ENCODE measurements at regions not wholly inside any gene's neighbourhood (a gene's known extent, or its start where the extent isn't known, plus 50 kb on each side); places are given as distances from the start of the nearest gene placed in this dataset.
A peak's percentile ranks its signal among the peaks of the same experiment; 100 is the strongest.
"Not testable (repeated sequence)": the region's sequence is repeated elsewhere in the genome, so short reads cannot be mapped to it uniquely, and the experiment has no call there.

- DNase-seq; H3K27ac ChIP-seq; H3K36me3 ChIP-seq (replicated peaks in 1 of 2; ENCODE audit: insufficient read depth in 1 of 2, low read depth in 2 of 2); intact Hi-C loops (cut with DNase I); H3K27me3 ChIP-seq; H3K4me1 ChIP-seq; H3K9me3 ChIP-seq; H3K4me3 ChIP-seq: not testable (repeated sequence)
- 68 to 73% methylated on average over 3 to 4 of the region's 5 CpGs for WGBS, 2 donors
- ATAC-seq = peak; percentile 78
- TF ChIP-seq CTCF (IDR thresholded peaks at IDR 0.05) = peak in 4 of 7 experiments; percentile 9 to 35 (median 27)
These were observed 196.8 kb downstream of the CCNG2 start for GRCh38 chr4:77353724-77354315.

DNA sequence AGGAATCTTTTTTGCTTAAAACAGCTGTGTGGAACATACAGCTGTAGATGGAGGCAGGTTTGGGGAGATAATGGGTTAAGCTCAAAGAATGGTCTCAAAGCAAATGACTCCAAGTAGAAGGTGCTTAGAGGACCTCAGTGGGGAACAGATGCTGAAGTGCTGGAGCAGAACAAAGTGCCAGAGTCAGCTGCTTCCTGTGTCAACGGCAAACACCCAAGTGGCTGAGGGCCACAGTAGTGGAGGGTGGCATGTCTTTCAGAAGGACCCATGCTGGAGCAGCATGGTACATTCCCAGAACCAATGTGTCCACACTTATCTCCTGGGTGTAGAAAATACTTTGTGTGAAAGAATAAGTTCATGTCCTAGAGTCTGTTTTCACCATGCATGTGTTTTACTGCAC lies 197.5 kb downstream of the CCNG2 start:
- H3K4me3 ChIP-seq = no peak overlapping the region
- no peaks in the 10 kb centered on the region for H3K4me1 ChIP-seq
- ATAC-seq (no peak), DNase-seq (no peak)
- H3K27me3 ChIP-seq = no peaks in the 10 kb centered on the region
- H3K27ac ChIP-seq = no peak overlapping the region
- no peak for TF ChIP-seq CTCF (IDR thresholded peaks at IDR 0.05)
- TF ChIP-seq POLR2A (IDR thresholded peaks at IDR 0.05) = no peak
- intact Hi-C loops (cut with DNase I) = no loop called here
- H3K36me3 ChIP-seq (replicated peaks in 1 of 2; ENCODE audit: insufficient read depth in 1 of 2, low read depth in 2 of 2) = no peaks in the 10 kb centered on the region
- H3K9me3 ChIP-seq = no peaks in the 10 kb centered on the region
- WGBS, 2 donors = 40 to 64% methylated on average over 1 of the region's 1 CpG

DNA sequence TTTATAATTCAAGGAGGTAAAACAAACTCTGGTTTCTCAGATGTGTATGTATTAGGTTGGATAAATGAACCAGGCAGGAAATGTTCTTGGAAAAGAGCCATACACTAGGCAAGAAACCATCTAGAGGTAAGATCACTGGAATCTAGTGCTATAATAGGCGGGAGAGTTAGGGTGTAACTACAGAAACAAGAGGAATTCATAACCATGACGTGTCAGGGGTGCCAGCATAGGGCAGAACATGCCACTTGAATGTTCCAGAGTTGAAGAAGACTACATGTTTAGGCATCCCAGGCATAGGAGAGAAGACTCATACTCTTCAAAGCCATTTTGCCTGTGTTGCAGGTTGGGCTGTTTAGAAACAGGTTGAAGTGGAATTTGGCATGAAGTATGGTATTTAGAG lies 198.7 kb downstream of the CCNG2 start:
- Histone ChIP-seq H3K4me3 (no peak overlapping the region), H3K36me3 (replicated peaks in 1 of 2; ENCODE audit: insufficient read depth in 1 of 2, low read depth in 2 of 2) (no peaks in the 10 kb centered on the region), H3K27me3 (no peaks in the 10 kb centered on the region), H3K9me3 (no peaks in the 10 kb centered on the region), H3K27ac (no peak overlapping the region), H3K4me1 (no peaks in the 10 kb centered on the region)
- TF ChIP-seq POLR2A (IDR thresholded peaks at IDR 0.05) (no peak), CTCF (IDR thresholded peaks at IDR 0.05) (no peak)
- ATAC-seq (no peak), DNase-seq (no peak)
- intact Hi-C loops (cut with DNase I) = loop anchor here (5.0 kb wide), 1 partner anchor 113 kb away; no protein-coding TSS in a partner anchor
- WGBS, 2 donors = 83% methylated on average over 2 of the region's 2 CpGs

- Histone ChIP-seq H3K9me3 (no peaks in the 10 kb centered on the region), H3K4me3 (no peak overlapping the region), H3K4me1 (no peaks in the 10 kb centered on the region), H3K36me3 (replicated peaks in 1 of 2; ENCODE audit: insufficient read depth in 1 of 2, low read depth in 2 of 2) (no peaks in the 10 kb centered on the region), H3K27me3 (no peaks in the 10 kb centered on the region), H3K27ac (no peak overlapping the region)
- intact Hi-C loops (cut with DNase I) = loop anchor here (5.0 kb wide), 1 partner anchor 116 kb away; no protein-coding TSS in a partner anchor
- TF ChIP-seq CTCF (IDR thresholded peaks at IDR 0.05) (peak; percentile 31 to 78 (median 59)), POLR2A (IDR thresholded peaks at IDR 0.05) (no peak)
- ATAC-seq (peak; percentile 77), DNase-seq (peak; percentile 15 to 38 (median 32))
- WGBS, 2 donors = 83 to 91% methylated on average over 2 of the region's 2 CpGs
These were observed 201.4 kb downstream of the CCNG2 start for GRCh38 chr4:77358315-77358928.

GRCh38 chr4:77360451-77360850 lies 203.4 kb downstream of the CCNG2 start:
- intact Hi-C loops (cut with DNase I) = no loop called here
- no peak for TF ChIP-seq POLR2A (IDR thresholded peaks at IDR 0.05)
- TF ChIP-seq CTCF (IDR thresholded peaks at IDR 0.05) = no peak
- no peak overlapping the region for H3K27ac ChIP-seq
- WGBS, 2 donors = 34 to 44% methylated on average over 4 of the region's 4 CpGs
- peak in 1 of 4 donors; percentile 8 for DNase-seq
- H3K36me3 ChIP-seq (replicated peaks in 1 of 2; ENCODE audit: insufficient read depth in 1 of 2, low read depth in 2 of 2) = no peaks in the 10 kb centered on the region
- no peak overlapping the region for H3K4me3 ChIP-seq
- H3K27me3 ChIP-seq = no peaks in the 10 kb centered on the region
- no peaks in the 10 kb centered on the region for H3K4me1 ChIP-seq
- ATAC-seq = no peak
- no peaks in the 10 kb centered on the region for H3K9me3 ChIP-seq
